ENCODE measurements at regions not wholly inside any gene's neighbourhood (a gene's known extent, or its start where the extent isn't known, plus 50 kb on each side); places are given as distances from the start of the nearest gene placed in this dataset.

- Histone ChIP-seq H3K4me2 (peak overlapping the region; percentile 66), H3K4me1 (replicated peaks; ENCODE audit: insufficient read depth) (peaks cover 50% of the 10 kb centered on the region), H4K20me1 (ENCODE audit: insufficient read depth) (no peaks in the 10 kb centered on the region), H2AFZ (no peak overlapping the region), H3K79me2 (ENCODE audit: low read depth) (no peaks in the 10 kb centered on the region), H3K36me3 (ENCODE audit: low read depth) (no peaks in the 10 kb centered on the region), H3K9me3 (ENCODE audit: insufficient read depth, low read depth) (0 out of 2 replicates have a peak, but pooled peaks cover 3% of the 10 kb centered on the region), H3K9me2 (ENCODE audit: insufficient read depth) (no peaks in the 10 kb centered on the region), H3K27me3 (ENCODE audit: insufficient read depth, low read depth) (no peaks in the 10 kb centered on the region), H3K4me3 (no peak overlapping the region; the same call in 1 of the 2 replicates), H3K27ac (peak overlapping the region; percentile 91), H3F3A (ENCODE audit: insufficient read depth, low read depth) (peaks cover 37% of the 10 kb centered on the region)
- peak; percentile 85 to 94 for DNase-seq
- intact Hi-C loops (cut with micrococcal nuclease; ENCODE audit: unreplicated experiment), result loop anchor here (1.0 to 5.0 kb wide), 14 partner anchors 17 to 390 kb away; no protein-coding TSS in a partner anchor
- no TSS peak for BruUV-seq (replicated peaks)
- TF ChIP-seq EZH2 (IDR thresholded peaks at IDR 0.05; ENCODE audit: low read depth), result no peak
- TF ChIP-seq, protein P1, sequence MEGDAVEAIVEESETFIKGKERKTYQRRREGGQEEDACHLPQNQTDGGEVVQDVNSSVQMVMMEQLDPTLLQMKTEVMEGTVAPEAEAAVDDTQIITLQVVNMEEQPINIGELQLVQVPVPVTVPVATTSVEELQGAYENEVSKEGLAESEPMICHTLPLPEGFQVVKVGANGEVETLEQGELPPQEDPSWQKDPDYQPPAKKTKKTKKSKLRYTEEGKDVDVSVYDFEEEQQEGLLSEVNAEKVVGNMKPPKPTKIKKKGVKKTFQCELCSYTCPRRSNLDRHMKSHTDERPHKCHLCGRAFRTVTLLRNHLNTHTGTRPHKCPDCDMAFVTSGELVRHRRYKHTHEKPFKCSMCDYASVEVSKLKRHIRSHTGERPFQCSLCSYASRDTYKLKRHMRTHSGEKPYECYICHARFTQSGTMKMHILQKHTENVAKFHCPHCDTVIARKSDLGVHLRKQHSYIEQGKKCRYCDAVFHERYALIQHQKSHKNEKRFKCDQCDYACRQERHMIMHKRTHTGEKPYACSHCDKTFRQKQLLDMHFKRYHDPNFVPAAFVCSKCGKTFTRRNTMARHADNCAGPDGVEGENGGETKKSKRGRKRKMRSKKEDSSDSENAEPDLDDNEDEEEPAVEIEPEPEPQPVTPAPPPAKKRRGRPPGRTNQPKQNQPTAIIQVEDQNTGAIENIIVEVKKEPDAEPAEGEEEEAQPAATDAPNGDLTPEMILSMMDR (conservative IDR thresholded peaks at IDR 0.05), result no peak
- CTCF ChIA-PET, result interaction anchor here (0.5 to 2.5 kb wide), 8 partner anchors 87 to 672 kb away, joined by 3 to 12 read pairs (median 4); no protein-coding TSS in a partner anchor
- POLR2A ChIA-PET (ENCODE audit: unreplicated experiment), result interaction anchor here (0.6 to 1.0 kb wide), 3 partner anchors 113 to 155 kb away, joined by 3 to 21 read pairs (median 4); no protein-coding TSS in a partner anchor
Observed at GRCh38 chr3:194870394-194871110, 184.9 kb downstream of the FAM43A start.

DNA sequence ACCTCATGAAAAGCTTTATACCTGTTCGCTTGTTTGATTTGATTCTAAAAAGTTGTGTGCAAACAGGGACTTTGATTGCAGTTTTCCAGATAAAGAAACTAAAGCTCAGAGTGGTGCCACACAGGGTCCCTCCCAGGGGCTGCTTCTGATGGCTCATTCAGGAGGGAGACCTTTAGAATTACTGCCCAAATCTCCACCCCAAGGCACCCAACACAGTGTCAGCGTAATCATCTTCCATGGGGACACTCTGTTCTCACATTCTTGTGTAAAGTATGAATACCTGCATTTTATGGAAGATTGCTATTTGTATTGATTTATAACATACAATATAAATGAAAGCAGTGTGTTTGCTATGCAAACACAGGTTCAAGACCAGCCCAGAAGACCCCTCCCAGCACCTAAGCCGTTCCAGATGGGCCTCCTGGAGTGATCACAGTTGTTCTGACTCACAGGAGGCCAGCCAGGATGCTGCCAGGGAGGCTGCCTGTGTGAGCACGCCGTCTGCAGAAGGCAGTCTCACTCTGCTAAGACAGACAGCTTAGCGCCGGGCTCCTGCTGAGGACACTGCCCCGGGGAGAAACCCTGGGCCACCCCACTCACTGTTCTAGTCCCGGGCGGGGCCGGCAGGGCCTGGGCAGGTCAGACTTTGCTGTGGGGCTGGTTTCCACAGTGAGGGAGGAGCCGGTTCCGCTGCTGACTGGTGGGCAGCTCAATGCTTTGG lies 185.6 kb downstream of the FAM43A start:
- Histone ChIP-seq H2AFZ (no peak overlapping the region), H3K27ac (peak overlapping the region; percentile 91), H3K4me1 (replicated peaks; ENCODE audit: insufficient read depth) (peaks cover 50% of the 10 kb centered on the region), H4K20me1 (ENCODE audit: insufficient read depth) (no peaks in the 10 kb centered on the region), H3K4me2 (peak overlapping the region; percentile 66), H3K9me3 (ENCODE audit: insufficient read depth, low read depth) (0 out of 2 replicates have a peak, but pooled peaks cover 6% of the 10 kb centered on the region), H3K36me3 (ENCODE audit: low read depth) (no peaks in the 10 kb centered on the region), H3K79me2 (ENCODE audit: low read depth) (no peaks in the 10 kb centered on the region), H3F3A (ENCODE audit: insufficient read depth, low read depth) (peaks cover 37% of the 10 kb centered on the region), H3K9me2 (ENCODE audit: insufficient read depth) (no peaks in the 10 kb centered on the region), H3K4me3 (peak overlapping the region; percentile 14; the same call in 1 of the 2 replicates), H3K27me3 (ENCODE audit: insufficient read depth, low read depth) (no peaks in the 10 kb centered on the region)
- CTCF ChIA-PET, result interaction anchor here (0.6 to 2.5 kb wide), 9 partner anchors 88 to 671 kb away, joined by 3 to 12 read pairs (median 3); partner anchors contain the start of gene LSG1
- intact Hi-C loops (cut with micrococcal nuclease; ENCODE audit: unreplicated experiment), result loop anchor here (1.0 to 5.0 kb wide), 12 partner anchors 59 to 389 kb away; no protein-coding TSS in a partner anchor
- TF ChIP-seq EZH2 (IDR thresholded peaks at IDR 0.05; ENCODE audit: low read depth), result no peak
- TF ChIP-seq, protein P1 (conservative IDR thresholded peaks at IDR 0.05), result peak; percentile 20; the same call in 1 of the 2 replicates
- BruUV-seq (replicated peaks), result no TSS peak
- POLR2A ChIA-PET (ENCODE audit: unreplicated experiment), result interaction anchor here (0.5 to 1.0 kb wide), 7 partner anchors 13 to 199 kb away, joined by 3 to 21 read pairs (median 4); no protein-coding TSS in a partner anchor
- peak; percentile 83 to 94 for DNase-seq
